ENCODE measurements at regions not wholly inside any gene's neighbourhood (a gene's known extent, or its start where the extent isn't known, plus 50 kb on each side); places are given as distances from the start of the nearest gene placed in this dataset.

GRCh38 chr5:72746736-72747135 is 69.7 kb upstream of the TNPO1 start:
- Histone ChIP-seq H3K9me3 (no peaks in the 10 kb centered on the region), H3K27me3 (no peaks in the 10 kb centered on the region), H3K36me3 (no peaks in the 10 kb centered on the region), H3K27ac (no peak overlapping the region), H3K4me1 (no peaks in the 10 kb centered on the region), H3K4me3 (no peak overlapping the region)
- no peak for TF ChIP-seq POLR2A (IDR thresholded peaks at IDR 0.05)
- TF ChIP-seq, protein P1, sequence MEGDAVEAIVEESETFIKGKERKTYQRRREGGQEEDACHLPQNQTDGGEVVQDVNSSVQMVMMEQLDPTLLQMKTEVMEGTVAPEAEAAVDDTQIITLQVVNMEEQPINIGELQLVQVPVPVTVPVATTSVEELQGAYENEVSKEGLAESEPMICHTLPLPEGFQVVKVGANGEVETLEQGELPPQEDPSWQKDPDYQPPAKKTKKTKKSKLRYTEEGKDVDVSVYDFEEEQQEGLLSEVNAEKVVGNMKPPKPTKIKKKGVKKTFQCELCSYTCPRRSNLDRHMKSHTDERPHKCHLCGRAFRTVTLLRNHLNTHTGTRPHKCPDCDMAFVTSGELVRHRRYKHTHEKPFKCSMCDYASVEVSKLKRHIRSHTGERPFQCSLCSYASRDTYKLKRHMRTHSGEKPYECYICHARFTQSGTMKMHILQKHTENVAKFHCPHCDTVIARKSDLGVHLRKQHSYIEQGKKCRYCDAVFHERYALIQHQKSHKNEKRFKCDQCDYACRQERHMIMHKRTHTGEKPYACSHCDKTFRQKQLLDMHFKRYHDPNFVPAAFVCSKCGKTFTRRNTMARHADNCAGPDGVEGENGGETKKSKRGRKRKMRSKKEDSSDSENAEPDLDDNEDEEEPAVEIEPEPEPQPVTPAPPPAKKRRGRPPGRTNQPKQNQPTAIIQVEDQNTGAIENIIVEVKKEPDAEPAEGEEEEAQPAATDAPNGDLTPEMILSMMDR (IDR thresholded peaks at IDR 0.05): no peak
- DNase-seq (no peak), ATAC-seq (no peak)
- intact Hi-C loops (cut with DNase I): no loop called here
- 92 to 97% (median 93%) methylated on average over 5 of the region's 5 CpGs for WGBS, 4 donors

GRCh38 chr5:72744136-72744535 is 72.3 kb upstream of the TNPO1 start:
- no peak overlapping the region for H3K4me3 ChIP-seq
- H3K9me3 ChIP-seq: no peaks in the 10 kb centered on the region
- intact Hi-C loops (cut with DNase I): no loop called here
- no peak for TF ChIP-seq POLR2A (IDR thresholded peaks at IDR 0.05)
- TF ChIP-seq, protein P1 (IDR thresholded peaks at IDR 0.05): no peak
- no peak for DNase-seq
- no peak for ATAC-seq
- no peaks in the 10 kb centered on the region for H3K27me3 ChIP-seq
- H3K27ac ChIP-seq: no peak overlapping the region
- WGBS, 4 donors: 90 to 93% (median 91%) methylated on average over 4 of the region's 4 CpGs
- no peaks in the 10 kb centered on the region for H3K4me1 ChIP-seq
- H3K36me3 ChIP-seq: no peaks in the 10 kb centered on the region

DNA sequence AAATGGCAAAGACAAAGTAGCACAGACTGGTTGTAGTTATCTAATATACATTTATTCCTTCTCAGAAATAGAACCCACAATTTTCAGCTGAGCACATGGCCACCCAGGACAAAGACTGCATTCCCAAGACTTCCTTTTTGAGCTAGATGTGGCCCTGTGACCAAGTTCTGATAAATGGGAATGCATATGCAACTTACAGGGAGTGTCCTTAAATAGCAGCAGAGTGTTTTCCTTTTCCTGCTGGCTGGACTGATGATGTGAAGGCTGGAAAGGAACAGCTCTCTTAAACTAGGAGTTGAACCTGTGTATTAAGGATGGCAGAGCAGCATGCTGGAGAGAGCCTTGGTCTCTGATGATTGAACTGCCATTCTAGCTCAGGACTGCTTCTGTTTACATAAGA is 74.7 kb upstream of the TNPO1 start:
- no peaks in the 10 kb centered on the region for H3K4me1 ChIP-seq
- H3K36me3 ChIP-seq: no peaks in the 10 kb centered on the region
- no peaks in the 10 kb centered on the region for H3K9me3 ChIP-seq
- no peak for DNase-seq
- intact Hi-C loops (cut with DNase I): no loop called here
- H3K27me3 ChIP-seq: no peaks in the 10 kb centered on the region
- no peak for ATAC-seq
- TF ChIP-seq, protein P1 (IDR thresholded peaks at IDR 0.05): no peak
- no peak for TF ChIP-seq POLR2A (IDR thresholded peaks at IDR 0.05)
- no peak overlapping the region for H3K27ac ChIP-seq
- H3K4me3 ChIP-seq: no peak overlapping the region

GRCh38 chr5:72733810-72734209 is 82.7 kb upstream of the TNPO1 start:
- DNase-seq (no peak), ATAC-seq (no peak)
- Histone ChIP-seq H3K27ac (no peak overlapping the region), H3K4me3 (no peak overlapping the region), H3K4me1 (no peaks in the 10 kb centered on the region), H3K9me3 (peaks cover 0 to 15% (median 0%) of the 10 kb centered on the region in 12 donors), H3K36me3 (no peaks in the 10 kb centered on the region), H3K27me3 (no peaks in the 10 kb centered on the region)
- 70 to 75% (median 72%) methylated on average over 4 of the region's 4 CpGs for WGBS, 4 donors
- TF ChIP-seq POLR2A (IDR thresholded peaks at IDR 0.05): no peak
- TF ChIP-seq, protein P1 (IDR thresholded peaks at IDR 0.05): no peak
- intact Hi-C loops (cut with DNase I): no loop called here
